ELF-1 (cell line): ENCODE measurements at regions not wholly inside any gene's neighbourhood (a gene's known extent, or its start where the extent isn't known, plus 50 kb on each side); places are given as distances from the start of the nearest gene placed in this dataset.
A peak's percentile ranks its signal among the peaks of the same experiment; 100 is the strongest.

Experiments used
- DNase-seq: peaks from one replicate; pipeline ENCODE4 v3.0.0-alpha.2; 2016; ENCODE audit warnings: low read depth, low spot score

GRCh38 chr10:31709476-31709875, 219.2 kb downstream of the ARHGAP12 start:
- DNase-seq, result no peak

GRCh38 chr10:31709028-31709427, 219.6 kb downstream of the ARHGAP12 start:
- no peak for DNase-seq

- DNase-seq, result peak; percentile 14
These were observed 220.2 kb downstream of the ARHGAP12 start for GRCh38 chr10:31708474-31708873.

GRCh38 chr10:31708046-31708445, 220.6 kb downstream of the ARHGAP12 start:
- no peak for DNase-seq

- DNase-seq, result peak; percentile 72
These were observed 221.3 kb downstream of the ARHGAP12 start for GRCh38 chr10:31707093-31708039.

- DNase-seq, result no peak
These were observed 222.1 kb downstream of the ARHGAP12 start for GRCh38 chr10:31706464-31707092.

- no peak for DNase-seq
These were observed 223.5 kb downstream of the ARHGAP12 start for GRCh38 chr10:31705136-31705535.

GRCh38 chr10:31704195-31704594, 224.4 kb downstream of the ARHGAP12 start:
- DNase-seq, result no peak

GRCh38 chr10:31702954-31703353, 225.7 kb downstream of the ARHGAP12 start:
- DNase-seq, result no peak

- DNase-seq, result no peak
These were observed 226.6 kb downstream of the ARHGAP12 start for GRCh38 chr10:31702005-31702404.

- no peak for DNase-seq
These were observed 227.1 kb downstream of the ARHGAP12 start for GRCh38 chr10:31701546-31701945.

- DNase-seq, result no peak
These were observed 228.4 kb downstream of the ARHGAP12 start for GRCh38 chr10:31700181-31700611.

GRCh38 chr10:31698181-31698830, 230.3 kb downstream of the ARHGAP12 start:
- no peak for DNase-seq

GRCh38 chr10:31697271-31698180, 231.1 kb downstream of the ARHGAP12 start:
- peak; percentile 22 for DNase-seq

- no peak for DNase-seq
These were observed 233.4 kb downstream of the ARHGAP12 start for GRCh38 chr10:31694929-31695837.

GRCh38 chr10:31694126-31694685, 234.4 kb downstream of the ARHGAP12 start:
- no peak for DNase-seq

GRCh38 chr10:31693491-31693890, 235.1 kb downstream of the ARHGAP12 start:
- no peak for DNase-seq

- DNase-seq, result no peak
These were observed 239.4 kb downstream of the ARHGAP12 start for GRCh38 chr10:31689233-31689632.

GRCh38 chr10:31687663-31688482, 240.8 kb downstream of the ARHGAP12 start:
- DNase-seq, result no peak
